Kidney (tissue), 13 donors: ENCODE measurements at regions not wholly inside any gene's neighbourhood (a gene's known extent, or its start where the extent isn't known, plus 50 kb on each side); places are given as distances from the start of the nearest gene placed in this dataset.

Experiments
- DNase-seq, 5 donors: peaks; one replicate each; pipeline ENCODE4 v3.0.0-alpha.2; 2013 to 2020
- FAIRE-seq: peaks from 2 replicates; lab custom pipeline; 2012; peaks lifted over from hg19 to GRCh38; lab: Jason Lieb, UNC
- H3K27ac ChIP-seq, 2 donors: one replicate each; pipeline ENCODE4 v1.7.0; 2013; ENCODE audit warnings: low read depth in 2 of 2, low read length in 2 of 2, inconsistent platforms in 1 of 2
- H3K27me3 ChIP-seq: one replicate; pipeline ENCODE4 v1.7.1; 2013; ENCODE audit warnings: low read length, inconsistent platforms; ENCODE audit not compliant: control insufficient read depth, insufficient read depth
- H3K36me3 ChIP-seq, 3 donors: one replicate each; pipeline versions ENCODE4 v1.7.0 to v1.7.1; 2013; ENCODE audit warnings: low read length in 3 of 3, control low read depth in 1 of 3, inconsistent platforms in 1 of 3; ENCODE audit not compliant: insufficient read depth in 3 of 3, control insufficient read depth in 2 of 3
- H3K4me1 ChIP-seq, 3 donors: one replicate each; pipeline versions ENCODE4 v1.7.0 to v1.7.1; 2013; ENCODE audit warnings: low read length in 3 of 3, inconsistent platforms in 1 of 3, low read depth in 1 of 3; ENCODE audit not compliant: control insufficient read depth in 2 of 3, insufficient read depth in 2 of 3
- H3K4me3 ChIP-seq, 3 donors: one replicate each; pipeline versions ENCODE4 v1.7.0 to v1.8.1; 2013; ENCODE audit warnings: low read length in 3 of 3, control low read depth in 1 of 3, inconsistent platforms in 1 of 3
- H3K9ac ChIP-seq, 3 donors: one replicate each; pipeline versions ENCODE4 v1.7.0 to v1.7.1; 2013; ENCODE audit warnings: low read length in 3 of 3, control low read depth in 1 of 3, inconsistent platforms in 1 of 3
- H3K9me3 ChIP-seq, 3 donors: one replicate each; pipeline versions ENCODE4 v1.7.0 to v1.7.1; 2013; ENCODE audit warnings: low read length in 3 of 3, control low read depth in 1 of 3, inconsistent platforms in 1 of 3; ENCODE audit not compliant: control insufficient read depth in 2 of 3, insufficient read depth in 1 of 3
- intact Hi-C: fragments of 100-400 bp; cut with DNase I; formaldehyde crosslinking; loops from one replicate; pipeline ENCODE4 v1.11.1; 2022
- TF ChIP-seq, protein P1 (sequence below): IDR thresholded peaks from 3 replicates; pipeline ENCODE4 v1.5.1; 2012; ENCODE audit warnings: mild to moderate bottlenecking, moderate library complexity, borderline replicate concordance; ENCODE audit not compliant: insufficient read depth; ENCODE audit errors: extremely low read depth
- donor health status: control.
- donor health status: control.
- donor health status: control.
- donor health status: control.
- donor health status: control.
- donor health status: DM: yes; HTN: yes; CAD: no.
- donor health status: Normal renal cell carcinoma (clear cell type).

DNA sequence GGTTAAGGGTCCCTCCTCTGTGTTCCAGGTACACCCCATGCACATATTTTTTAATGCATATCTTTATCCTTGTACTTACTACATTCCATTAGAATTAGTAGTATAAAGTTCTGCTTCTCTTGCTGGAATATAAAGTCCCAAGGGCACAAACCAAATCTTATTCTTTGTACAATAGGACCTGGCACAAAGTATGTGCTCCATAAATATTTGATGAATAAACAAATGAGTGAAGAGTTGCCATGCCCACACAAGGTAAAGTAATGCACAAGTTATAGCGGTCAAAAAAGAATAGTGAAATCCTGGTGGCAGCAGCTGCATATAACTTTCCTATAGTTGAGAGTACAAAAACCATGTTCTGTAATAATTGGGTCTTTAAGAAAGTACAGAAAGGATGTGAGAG is 82.1 kb upstream of the BMP4 start:
- Histone ChIP-seq H3K9ac (no peak overlapping the region), H3K27ac (no peak overlapping the region), H3K36me3 (no peaks in the 10 kb centered on the region), H3K27me3 (no peaks in the 10 kb centered on the region), H3K4me1 (no peaks in the 10 kb centered on the region), H3K4me3 (no peak overlapping the region), H3K9me3 (peaks cover 0 to 11% (median 0%) of the 10 kb centered on the region in 3 donors)
- TF ChIP-seq, protein P1, sequence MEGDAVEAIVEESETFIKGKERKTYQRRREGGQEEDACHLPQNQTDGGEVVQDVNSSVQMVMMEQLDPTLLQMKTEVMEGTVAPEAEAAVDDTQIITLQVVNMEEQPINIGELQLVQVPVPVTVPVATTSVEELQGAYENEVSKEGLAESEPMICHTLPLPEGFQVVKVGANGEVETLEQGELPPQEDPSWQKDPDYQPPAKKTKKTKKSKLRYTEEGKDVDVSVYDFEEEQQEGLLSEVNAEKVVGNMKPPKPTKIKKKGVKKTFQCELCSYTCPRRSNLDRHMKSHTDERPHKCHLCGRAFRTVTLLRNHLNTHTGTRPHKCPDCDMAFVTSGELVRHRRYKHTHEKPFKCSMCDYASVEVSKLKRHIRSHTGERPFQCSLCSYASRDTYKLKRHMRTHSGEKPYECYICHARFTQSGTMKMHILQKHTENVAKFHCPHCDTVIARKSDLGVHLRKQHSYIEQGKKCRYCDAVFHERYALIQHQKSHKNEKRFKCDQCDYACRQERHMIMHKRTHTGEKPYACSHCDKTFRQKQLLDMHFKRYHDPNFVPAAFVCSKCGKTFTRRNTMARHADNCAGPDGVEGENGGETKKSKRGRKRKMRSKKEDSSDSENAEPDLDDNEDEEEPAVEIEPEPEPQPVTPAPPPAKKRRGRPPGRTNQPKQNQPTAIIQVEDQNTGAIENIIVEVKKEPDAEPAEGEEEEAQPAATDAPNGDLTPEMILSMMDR = no peak
- FAIRE-seq (no peak), DNase-seq (no peak)
- intact Hi-C loops = no loop called here

DNA sequence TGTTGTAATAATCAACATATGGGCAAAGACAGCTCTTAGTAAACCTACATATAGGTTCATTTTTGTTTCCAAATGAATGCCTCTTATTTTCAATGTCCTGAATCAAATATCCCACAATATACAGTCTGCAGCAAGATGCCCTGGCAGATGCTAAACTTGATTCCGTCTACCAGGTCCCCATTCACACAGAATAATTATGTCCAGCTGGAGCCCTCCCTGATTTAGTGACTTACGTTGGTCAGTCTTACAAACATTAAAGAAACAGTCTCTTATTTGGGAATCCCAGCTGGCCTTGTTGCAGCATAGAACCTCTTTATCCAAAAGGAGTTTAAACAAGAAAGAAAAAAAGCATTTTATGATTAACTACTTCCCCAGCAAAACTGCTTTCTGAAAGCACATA is 82.7 kb upstream of the BMP4 start:
- intact Hi-C loops = no loop called here
- Histone ChIP-seq H3K27ac (no peak overlapping the region), H3K4me1 (no peaks in the 10 kb centered on the region), H3K9me3 (peaks cover 0 to 11% (median 0%) of the 10 kb centered on the region in 3 donors), H3K4me3 (no peak overlapping the region), H3K27me3 (no peaks in the 10 kb centered on the region), H3K9ac (no peak overlapping the region), H3K36me3 (no peaks in the 10 kb centered on the region)
- TF ChIP-seq, protein P1 = no peak
- DNase-seq = no peak
- no peak for FAIRE-seq

DNA sequence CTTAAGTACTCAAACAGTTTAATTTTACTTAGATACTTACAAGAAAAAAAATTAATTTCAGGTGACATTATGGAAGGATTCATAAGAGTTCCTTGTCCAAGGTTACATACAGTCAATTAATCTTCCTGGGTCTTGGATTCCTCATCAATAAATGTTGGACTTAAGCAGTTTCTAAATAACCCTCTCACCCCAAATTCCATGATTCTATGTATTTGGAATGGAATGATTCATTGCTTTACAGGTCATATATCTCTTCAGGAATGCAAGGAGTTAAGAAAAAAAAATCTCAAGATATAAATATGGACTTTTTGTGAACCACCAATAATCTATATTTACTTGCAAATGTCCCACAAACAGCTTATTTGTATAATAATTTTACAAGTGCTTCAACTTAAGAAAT is 84.2 kb upstream of the BMP4 start:
- no peaks in the 10 kb centered on the region for H3K36me3 ChIP-seq
- FAIRE-seq = no peak
- H3K27ac ChIP-seq = no peak overlapping the region
- H3K4me3 ChIP-seq = no peak overlapping the region
- H3K27me3 ChIP-seq = no peaks in the 10 kb centered on the region
- DNase-seq = no peak
- intact Hi-C loops = no loop called here
- no peaks in the 10 kb centered on the region for H3K4me1 ChIP-seq
- TF ChIP-seq, protein P1 = no peak
- H3K9me3 ChIP-seq = peaks cover 0 to 2% (median 0%) of the 10 kb centered on the region in 3 donors
- no peak overlapping the region for H3K9ac ChIP-seq

DNA sequence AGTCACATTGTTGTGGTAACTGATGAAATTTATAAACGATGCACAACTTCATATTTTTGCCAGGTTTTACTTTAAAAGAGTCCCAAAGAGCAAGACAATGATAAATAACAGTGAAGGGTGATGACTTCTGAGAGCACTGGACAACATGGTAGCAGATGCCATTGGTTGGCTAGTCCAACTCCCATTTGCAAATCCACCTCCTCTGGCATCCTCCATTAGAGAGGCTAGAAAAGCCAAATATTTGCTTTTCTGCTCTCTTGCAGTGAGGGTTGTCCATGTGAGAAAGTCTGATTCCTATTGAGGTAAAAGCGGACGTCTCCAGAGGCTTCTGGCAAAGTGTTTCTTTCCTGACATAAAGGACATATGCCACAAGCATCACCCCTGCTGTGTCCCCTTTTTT is 89.6 kb upstream of the BMP4 start:
- no peak for FAIRE-seq

More for the DNA sequence above, 89.6 kb upstream of the BMP4 start:
- no peaks in the 10 kb centered on the region for H3K36me3 ChIP-seq
- H3K4me1 ChIP-seq = no peaks in the 10 kb centered on the region
- TF ChIP-seq, protein P1 = no peak
- DNase-seq = no peak
- H3K4me3 ChIP-seq = no peak overlapping the region
- H3K9me3 ChIP-seq = no peaks in the 10 kb centered on the region
- H3K9ac ChIP-seq = no peak overlapping the region
- no peaks in the 10 kb centered on the region for H3K27me3 ChIP-seq
- H3K27ac ChIP-seq = no peak overlapping the region
- intact Hi-C loops = no loop called here
